H1 (cell line): ENCODE measurements at regions not wholly inside any gene's neighbourhood (a gene's known extent, or its start where the extent isn't known, plus 50 kb on each side); places are given as distances from the start of the nearest gene placed in this dataset.

ENCODE experiments used
- ATF3 ChIP-seq: IDR thresholded peaks from 2 replicates; pipeline ENCODE4 v1.6.1; 2011; ENCODE audit warnings: low read depth, mild to moderate bottlenecking, low read length; ENCODE audit not compliant: insufficient read depth

- TF ChIP-seq ATF3, result no peak
These were observed 419.7 kb downstream of the MID1IP1 start (continued) for GRCh38 chrX:39220952-39221351.
